Right atrium auricular region (tissue), 2 donors: ENCODE measurements at regions not wholly inside any gene's neighbourhood (a gene's known extent, or its start where the extent isn't known, plus 50 kb on each side); places are given as distances from the start of the nearest gene placed in this dataset.

Source experiments
- DNase-seq: peaks from one replicate; pipeline ENCODE4 v3.0.0-alpha.2; 2019; ENCODE audit warnings: low spot score
- H3K27ac ChIP-seq, 2 donors: fragments of 200-600 bp; sonication (generic); 1 replicate in 1 of 2; 2 replicates in 1 of 2; pipeline ENCODE4 v1.5.1; 2016 to 2019
- H3K27me3 ChIP-seq, 2 donors: fragments of 200-600 bp; sonication (generic); one replicate each; pipeline versions ENCODE4 v1.5.1 to v1.6.0; 2017 to 2019
- H3K36me3 ChIP-seq: fragments of 200-600 bp; sonication (generic); one replicate; pipeline ENCODE4 v1.5.1; 2016
- H3K4me1 ChIP-seq, 2 donors: fragments of 200-600 bp; sonication (generic); one replicate each; pipeline versions ENCODE4 v1.5.1 to v1.6.0; 2017 to 2019
- H3K4me3 ChIP-seq, 2 donors: fragments of 200-600 bp; sonication (generic); 1 replicate in 1 of 2; 2 replicates in 1 of 2; pipeline ENCODE4 v1.5.1; 2017 to 2019; ENCODE audit warnings: mild to moderate bottlenecking in 1 of 2, moderate library complexity in 1 of 2
- H3K9me3 ChIP-seq, 2 donors: fragments of 200-600 bp; sonication (generic); one replicate each; pipeline ENCODE4 v1.5.1; 2019
- TF ChIP-seq, protein P1 (sequence below), 2 donors: fragments of 200-600 bp; sonication (generic); IDR thresholded peaks; one replicate each; pipeline ENCODE4 v1.5.1; 2019; ENCODE audit warnings: antibody characterized with exemption in 2 of 2

DNA sequence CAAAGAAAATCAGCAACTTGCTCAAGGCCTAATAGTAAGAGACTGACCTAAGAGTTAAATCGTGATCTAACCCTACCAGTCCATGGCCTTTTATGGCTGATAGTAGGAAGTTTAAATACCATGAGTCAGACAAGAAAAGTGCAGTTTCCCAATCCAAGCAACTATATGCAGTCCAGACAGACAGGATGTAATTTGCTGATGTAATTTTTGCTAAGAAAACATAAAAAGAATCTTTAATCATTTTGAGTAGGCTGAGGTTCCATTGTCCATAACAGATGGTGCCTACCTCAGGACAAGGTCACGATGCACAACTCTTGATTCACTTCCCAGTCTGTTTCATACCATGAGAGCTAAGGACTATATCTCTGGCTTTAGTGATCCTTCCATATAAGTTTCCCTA lies 317.5 kb upstream of the GRIA3 start:
- no peak overlapping the region for H3K27ac ChIP-seq
- H3K9me3 ChIP-seq, result no peaks in the 10 kb centered on the region
- TF ChIP-seq, protein P1, sequence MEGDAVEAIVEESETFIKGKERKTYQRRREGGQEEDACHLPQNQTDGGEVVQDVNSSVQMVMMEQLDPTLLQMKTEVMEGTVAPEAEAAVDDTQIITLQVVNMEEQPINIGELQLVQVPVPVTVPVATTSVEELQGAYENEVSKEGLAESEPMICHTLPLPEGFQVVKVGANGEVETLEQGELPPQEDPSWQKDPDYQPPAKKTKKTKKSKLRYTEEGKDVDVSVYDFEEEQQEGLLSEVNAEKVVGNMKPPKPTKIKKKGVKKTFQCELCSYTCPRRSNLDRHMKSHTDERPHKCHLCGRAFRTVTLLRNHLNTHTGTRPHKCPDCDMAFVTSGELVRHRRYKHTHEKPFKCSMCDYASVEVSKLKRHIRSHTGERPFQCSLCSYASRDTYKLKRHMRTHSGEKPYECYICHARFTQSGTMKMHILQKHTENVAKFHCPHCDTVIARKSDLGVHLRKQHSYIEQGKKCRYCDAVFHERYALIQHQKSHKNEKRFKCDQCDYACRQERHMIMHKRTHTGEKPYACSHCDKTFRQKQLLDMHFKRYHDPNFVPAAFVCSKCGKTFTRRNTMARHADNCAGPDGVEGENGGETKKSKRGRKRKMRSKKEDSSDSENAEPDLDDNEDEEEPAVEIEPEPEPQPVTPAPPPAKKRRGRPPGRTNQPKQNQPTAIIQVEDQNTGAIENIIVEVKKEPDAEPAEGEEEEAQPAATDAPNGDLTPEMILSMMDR (IDR thresholded peaks at IDR 0.05), result no peak
- DNase-seq, result no peak
- H3K4me1 ChIP-seq, result no peaks in the 10 kb centered on the region
- no peaks in the 10 kb centered on the region for H3K27me3 ChIP-seq
- no peaks in the 10 kb centered on the region for H3K36me3 ChIP-seq
- no peak overlapping the region for H3K4me3 ChIP-seq

DNA sequence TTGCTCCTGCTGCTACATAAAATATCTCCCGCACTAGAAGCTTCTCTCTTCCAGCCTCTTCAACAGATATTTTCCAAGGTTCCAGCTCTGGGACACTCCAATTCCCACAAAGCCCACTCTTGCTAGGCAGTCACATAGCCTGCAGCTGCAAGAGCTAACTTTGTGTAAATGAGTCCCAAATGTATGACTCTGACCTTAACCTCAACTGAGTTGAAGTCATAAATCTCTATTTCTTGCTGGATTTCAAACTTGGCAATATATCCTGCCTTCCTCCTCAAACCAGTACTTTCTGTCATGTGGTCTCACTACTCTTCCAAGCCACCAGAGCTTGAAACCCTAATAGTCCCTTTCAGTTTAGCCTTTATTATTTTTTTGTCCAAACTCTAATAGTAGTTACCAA lies 315.4 kb upstream of the GRIA3 start:
- no peak for DNase-seq
- TF ChIP-seq, protein P1 (IDR thresholded peaks at IDR 0.05), result no peak
- H3K27ac ChIP-seq, result no peak overlapping the region

DNA sequence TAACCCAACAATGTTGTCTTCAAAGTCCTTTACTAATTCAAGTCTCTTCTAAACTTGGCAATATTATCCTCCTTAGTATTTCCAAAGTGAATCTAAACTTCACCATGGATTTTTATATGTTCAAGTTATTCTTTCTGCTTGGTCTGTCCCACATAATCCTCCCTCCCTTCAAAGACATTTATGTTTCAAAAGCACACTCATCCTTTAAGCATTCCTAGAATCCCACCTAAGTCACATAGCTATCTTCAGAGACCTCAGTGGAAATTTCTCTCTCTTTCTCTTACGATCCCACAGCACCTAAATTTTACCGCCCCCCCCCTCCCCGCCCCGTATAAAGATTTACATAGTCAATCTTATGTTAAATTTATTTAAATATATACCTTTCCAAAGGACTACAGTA lies 314.9 kb upstream of the GRIA3 start:
- no peaks in the 10 kb centered on the region for H3K9me3 ChIP-seq
- no peak for DNase-seq
- H3K4me3 ChIP-seq, result no peak overlapping the region
- TF ChIP-seq, protein P1 (IDR thresholded peaks at IDR 0.05), result no peak
- H3K36me3 ChIP-seq, result no peaks in the 10 kb centered on the region
- no peak overlapping the region for H3K27ac ChIP-seq
- H3K4me1 ChIP-seq, result no peaks in the 10 kb centered on the region
- no peaks in the 10 kb centered on the region for H3K27me3 ChIP-seq

More for the DNA sequence above, 315.4 kb upstream of the GRIA3 start:
- Histone ChIP-seq H3K27me3 (no peaks in the 10 kb centered on the region), H3K4me1 (no peaks in the 10 kb centered on the region), H3K36me3 (no peaks in the 10 kb centered on the region), H3K9me3 (no peaks in the 10 kb centered on the region), H3K4me3 (no peak overlapping the region)

DNA sequence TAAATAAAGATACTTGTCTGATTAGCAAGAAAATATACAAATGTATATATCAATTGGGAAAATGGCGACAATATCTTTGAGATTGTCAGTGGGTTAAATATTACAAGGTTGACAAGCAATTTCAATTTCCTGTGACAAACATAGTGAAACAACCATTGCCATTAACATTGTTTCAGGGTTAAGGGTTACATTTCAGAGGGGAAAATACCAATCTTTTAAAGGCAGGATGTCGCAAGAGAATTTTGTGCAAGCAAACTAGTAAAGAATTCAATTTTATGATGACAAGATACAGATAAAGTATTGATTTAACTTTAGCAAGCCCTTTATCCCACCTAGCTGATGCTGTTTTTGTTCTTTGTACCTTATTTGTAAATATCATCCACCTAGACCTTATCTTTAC lies 305.8 kb upstream of the GRIA3 start:
- Histone ChIP-seq H3K27ac (no peak overlapping the region), H3K4me1 (no peaks in the 10 kb centered on the region), H3K4me3 (no peak overlapping the region), H3K9me3 (no peaks in the 10 kb centered on the region), H3K36me3 (no peaks in the 10 kb centered on the region), H3K27me3 (no peaks in the 10 kb centered on the region)
- DNase-seq, result no peak
- TF ChIP-seq, protein P1 (IDR thresholded peaks at IDR 0.05), result no peak

DNA sequence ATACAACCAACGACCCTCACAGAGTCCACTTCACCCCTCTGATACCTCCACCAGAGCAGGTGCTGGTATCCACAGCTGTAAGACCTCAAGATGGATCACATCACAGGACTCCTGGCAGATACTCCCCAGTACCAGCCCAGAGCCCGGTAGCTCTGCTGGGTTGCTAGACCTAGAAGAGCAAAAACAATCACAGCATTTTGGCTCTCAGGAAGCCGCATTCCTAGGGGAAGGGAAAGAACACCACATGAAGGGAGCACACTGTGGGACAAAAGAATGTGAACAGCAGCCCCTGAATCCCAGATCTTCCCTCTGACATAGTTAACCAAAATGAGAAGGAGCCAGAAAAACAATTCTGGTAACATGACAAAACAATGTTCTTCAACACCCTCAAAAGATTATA lies 303.1 kb upstream of the GRIA3 start:
- Histone ChIP-seq H3K27me3 (no peaks in the 10 kb centered on the region), H3K4me1 (no peaks in the 10 kb centered on the region), H3K4me3 (no peak overlapping the region), H3K36me3 (no peaks in the 10 kb centered on the region), H3K9me3 (no peaks in the 10 kb centered on the region), H3K27ac (no peak overlapping the region)
- TF ChIP-seq, protein P1 (IDR thresholded peaks at IDR 0.05), result no peak
- DNase-seq, result no peak

DNA sequence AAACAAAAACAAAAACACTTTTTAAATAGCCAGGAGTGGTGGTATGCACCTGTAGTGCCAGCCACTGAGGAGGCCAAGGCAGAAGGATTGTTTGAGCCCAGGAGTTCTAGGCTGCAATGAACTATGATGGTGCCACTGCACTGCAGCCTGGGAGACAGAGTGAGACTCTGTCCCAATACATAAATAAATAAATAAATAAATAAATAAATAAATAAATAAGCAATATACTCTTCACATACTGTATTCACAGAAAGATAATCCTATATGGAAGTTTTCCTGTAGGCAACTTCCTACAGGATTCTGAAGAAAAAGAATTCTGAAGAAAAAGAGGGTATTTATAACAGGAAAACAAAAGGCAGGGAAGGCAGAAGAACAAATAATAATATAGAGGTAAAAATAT lies 293.3 kb upstream of the GRIA3 start:
- TF ChIP-seq, protein P1 (IDR thresholded peaks at IDR 0.05), result no peak
- H3K27ac ChIP-seq, result no peak overlapping the region

More for the DNA sequence above, 293.3 kb upstream of the GRIA3 start:
- Histone ChIP-seq H3K9me3 (no peaks in the 10 kb centered on the region), H3K36me3 (no peaks in the 10 kb centered on the region), H3K4me3 (no peak overlapping the region), H3K27me3 (no peaks in the 10 kb centered on the region), H3K4me1 (no peaks in the 10 kb centered on the region)
- DNase-seq, result no peak
